BLaER1 treated with 17β-estradiol and CSF1 and Interleukin-3, amounts not matched to agents 10 nM and 100 nM (cell line): ENCODE measurements at regions not wholly inside any gene's neighbourhood (a gene's known extent, or its start where the extent isn't known, plus 50 kb on each side); places are given as distances from the start of the nearest gene placed in this dataset.
"Not testable (repeated sequence)": the region's sequence is repeated elsewhere in the genome, so short reads cannot be mapped to it uniquely, and the experiment has no call there.

Source experiments
- H3K27ac ChIP-seq, 11 experiments: shearing (Covaris generic); formaldehyde crosslinking; 2 replicates each; pipeline ENCODE4 v1.8.1; 2022
- H3K27me3 ChIP-seq, 11 experiments: shearing (Covaris generic); formaldehyde crosslinking; 2 replicates each; pipeline ENCODE4 v1.8.1; 2022
- H3K36me3 ChIP-seq, 11 experiments: shearing (Covaris generic); formaldehyde crosslinking; 2 replicates each; pipeline ENCODE4 v1.8.1; 2022
- H3K4me1 ChIP-seq, 10 experiments: shearing (Covaris generic); formaldehyde crosslinking; 2 replicates each; pipeline ENCODE4 v1.8.1; 2022
- H3K4me2 ChIP-seq, 11 experiments: shearing (Covaris generic); formaldehyde crosslinking; 2 replicates each; pipeline ENCODE4 v1.8.1; 2022
- H3K4me3 ChIP-seq, 10 experiments: shearing (Covaris generic); formaldehyde crosslinking; 2 replicates each; pipeline ENCODE4 v1.8.1; 2022
- H3K9ac ChIP-seq, 11 experiments: shearing (Covaris generic); formaldehyde crosslinking; 2 replicates each; pipeline ENCODE4 v1.8.1; 2022
- H3K9me3 ChIP-seq, 11 experiments: shearing (Covaris generic); formaldehyde crosslinking; replicated peaks in 1 of 11; 2 replicates each; pipeline ENCODE4 v1.8.1; 2022
- H4K20me1 ChIP-seq, 11 experiments: shearing (Covaris generic); formaldehyde crosslinking; 2 replicates each; pipeline ENCODE4 v1.8.1; 2022
- Cebpa-rat ChIP-seq, 11 experiments: shearing (Covaris generic); IDR thresholded peaks; 2 replicates each; pipeline ENCODE4 v1.8.1; 2022

DNA sequence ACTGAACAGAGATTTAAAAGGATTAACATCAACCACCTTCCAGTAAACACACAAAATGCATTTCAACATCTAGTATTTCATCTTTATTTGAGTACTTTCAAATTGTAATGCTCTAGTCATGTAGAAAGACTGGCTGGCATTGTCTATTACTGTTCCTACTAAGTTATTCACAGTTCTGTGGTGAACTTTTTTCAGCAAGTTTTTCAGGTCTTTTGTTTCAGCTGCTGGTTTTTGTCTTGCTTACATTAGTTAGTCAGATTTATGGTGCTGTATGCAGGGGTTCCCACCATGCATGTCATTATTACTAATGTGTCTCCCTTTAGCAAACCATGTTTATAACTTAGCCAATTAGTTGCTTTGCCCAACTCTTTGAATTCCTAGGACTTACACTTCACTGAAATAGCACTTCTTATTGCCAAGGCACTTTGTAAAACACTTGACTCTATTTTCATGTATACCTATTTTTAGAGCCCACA lies 253.4 kb upstream of the KITLG start:
- Histone ChIP-seq H3K4me3 (no peak overlapping the region), H3K9me3 (peaks cover 10 to 17% (median 14%) of the 10 kb centered on the region in 11 experiments), H3K36me3 (no peaks in the 10 kb centered on the region), H3K9ac (no peak overlapping the region), H3K27me3 (no peaks in the 10 kb centered on the region), H4K20me1 (no peaks in the 10 kb centered on the region), H3K4me2 (no peak overlapping the region), H3K27ac (no peak overlapping the region), H3K4me1 (0 out of 20 replicates have a peak, but pooled peaks cover 0 to under 1% (median 0%) of the 10 kb centered on the region in 10 experiments)
- TF ChIP-seq Cebpa-rat (IDR thresholded peaks at IDR 0.05): no peak

DNA sequence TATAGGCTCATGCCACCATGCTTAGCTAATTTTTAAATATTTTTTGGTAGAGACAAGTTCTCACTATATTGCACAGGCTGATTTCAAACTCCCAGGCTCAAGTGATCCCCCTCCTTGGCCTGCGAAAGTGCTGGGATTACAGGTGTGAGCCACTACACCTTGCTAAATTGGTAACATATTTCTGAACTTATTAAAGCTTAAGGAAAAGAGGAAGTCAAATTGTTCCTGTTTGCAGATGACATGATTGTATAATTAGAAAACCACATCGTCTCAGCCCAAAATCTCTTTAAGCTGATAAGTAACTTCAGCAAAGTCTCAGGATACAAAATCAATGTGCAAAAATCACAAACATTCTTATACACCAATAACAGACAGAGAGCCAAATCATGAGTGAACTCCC lies 248.3 kb upstream of the KITLG start:
- not testable (repeated sequence) for H3K36me3 ChIP-seq, H3K9me3 ChIP-seq, H3K27ac ChIP-seq, H3K4me3 ChIP-seq, H3K4me1 ChIP-seq, H3K27me3 ChIP-seq, H4K20me1 ChIP-seq, H3K9ac ChIP-seq
- H3K4me2 ChIP-seq: 0 out of 22 replicates have a peak overlapping the region, but pooled peaks of 2 of the 11 experiments have one; percentile 18 to 30

GRCh38 chr12:88820012-88820411 lies 239.7 kb upstream of the KITLG start:
- Histone ChIP-seq H3K36me3 (no peaks in the 10 kb centered on the region), H3K9me3 (0 out of 22 replicates have a peak, but pooled peaks cover 0 to 4% (median 0%) of the 10 kb centered on the region in 11 experiments), H3K4me3 (no peak overlapping the region), H3K9ac (no peak overlapping the region), H3K27me3 (no peaks in the 10 kb centered on the region), H3K4me1 (peaks cover 0 to 16% (median 9%) of the 10 kb centered on the region in 10 experiments; a peak in 13 of 20 replicates), H3K27ac (no peak overlapping the region), H4K20me1 (no peaks in the 10 kb centered on the region), H3K4me2 (no peak overlapping the region)
- no peak for TF ChIP-seq Cebpa-rat (IDR thresholded peaks at IDR 0.05)

DNA sequence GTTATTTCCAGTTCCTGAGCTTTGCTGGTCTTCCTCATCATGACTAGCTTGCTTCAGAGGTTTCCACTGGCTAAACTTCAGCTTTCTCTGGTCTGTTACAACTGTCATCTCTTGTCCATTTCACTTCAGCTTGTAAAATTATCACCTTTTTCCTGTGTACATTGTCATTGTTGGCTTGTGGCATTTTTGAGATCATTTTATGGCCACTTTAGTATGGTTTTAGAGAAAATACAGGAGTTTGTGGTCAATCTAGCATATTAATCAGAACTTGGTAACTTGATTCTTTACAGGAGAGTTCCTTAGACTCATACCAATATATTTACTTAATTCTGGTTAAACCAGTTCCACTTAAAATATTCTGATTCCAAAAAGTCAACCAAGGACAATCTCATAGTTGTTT lies 235.9 kb upstream of the KITLG start:
- no peak for TF ChIP-seq Cebpa-rat (IDR thresholded peaks at IDR 0.05)
- Histone ChIP-seq H3K9me3 (peaks cover 0 to 8% (median 0%) of the 10 kb centered on the region in 11 experiments; a peak in 1 of 22 replicates), H3K4me2 (peak overlapping the region in 8 of 11 experiments; percentile 4 to 42 (median 20); a peak in 13 of 22 replicates), H3K27me3 (no peaks in the 10 kb centered on the region), H3K9ac (no peak overlapping the region), H3K27ac (0 out of 22 replicates have a peak overlapping the region, but pooled peaks of 1 of the 11 experiments have one; percentile 3), H3K4me1 (peaks cover 0 to 16% (median 9%) of the 10 kb centered on the region in 10 experiments; a peak in 13 of 20 replicates), H4K20me1 (no peaks in the 10 kb centered on the region), H3K36me3 (no peaks in the 10 kb centered on the region), H3K4me3 (no peak overlapping the region)

DNA sequence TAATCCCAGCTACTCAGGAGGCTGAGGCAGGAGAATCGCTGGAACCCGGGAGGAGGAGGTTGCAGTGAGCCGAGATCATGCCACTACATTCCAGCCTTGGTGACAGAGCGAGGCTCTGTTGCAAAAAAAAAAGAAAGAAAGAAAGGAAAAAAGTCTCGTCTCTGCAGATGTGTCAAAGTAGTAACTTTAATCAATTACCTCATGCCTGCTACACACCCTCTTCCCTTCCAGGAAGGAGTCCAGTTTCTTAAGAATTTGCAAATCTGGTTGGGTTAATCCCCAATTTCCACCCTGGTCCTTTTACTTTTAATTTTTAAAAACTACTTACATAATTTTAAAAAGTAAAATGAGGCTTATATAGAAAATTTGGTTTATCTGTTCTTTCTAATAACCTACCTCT lies 234.5 kb upstream of the KITLG start:
- no peak for TF ChIP-seq Cebpa-rat (IDR thresholded peaks at IDR 0.05)

DNA sequence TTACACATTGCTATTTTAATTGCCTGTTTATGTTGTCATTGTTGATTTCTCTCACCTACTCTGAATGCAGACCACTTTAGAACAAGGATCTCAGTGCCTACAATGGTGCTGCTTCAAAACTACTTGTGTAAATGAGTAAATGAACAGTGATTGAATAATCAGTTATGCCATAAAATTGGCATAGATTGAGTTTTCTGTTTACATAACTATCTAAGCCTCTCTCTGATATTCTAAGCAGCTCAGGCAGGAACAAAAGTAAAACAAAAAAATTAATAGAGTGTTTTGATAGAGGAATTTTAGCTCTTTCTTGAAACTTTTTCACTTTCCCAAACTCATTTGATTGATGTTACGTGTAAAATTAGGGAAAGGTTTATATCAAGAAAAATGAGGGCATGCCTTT lies 232.3 kb upstream of the KITLG start:
- H3K4me3 ChIP-seq: no peak overlapping the region

More for the DNA sequence above, 234.5 kb upstream of the KITLG start:
- Histone ChIP-seq H3K4me1 (peaks cover 0 to 22% (median 10%) of the 10 kb centered on the region in 10 experiments; a peak in 13 of 20 replicates), H3K4me3 (no peak overlapping the region), H4K20me1 (no peaks in the 10 kb centered on the region), H3K9ac (no peak overlapping the region), H3K9me3 (peaks cover 0 to 14% (median 5%) of the 10 kb centered on the region in 11 experiments; a peak in 6 of 22 replicates), H3K4me2 (no peak overlapping the region), H3K36me3 (no peaks in the 10 kb centered on the region), H3K27ac (no peak overlapping the region), H3K27me3 (no peaks in the 10 kb centered on the region)

DNA sequence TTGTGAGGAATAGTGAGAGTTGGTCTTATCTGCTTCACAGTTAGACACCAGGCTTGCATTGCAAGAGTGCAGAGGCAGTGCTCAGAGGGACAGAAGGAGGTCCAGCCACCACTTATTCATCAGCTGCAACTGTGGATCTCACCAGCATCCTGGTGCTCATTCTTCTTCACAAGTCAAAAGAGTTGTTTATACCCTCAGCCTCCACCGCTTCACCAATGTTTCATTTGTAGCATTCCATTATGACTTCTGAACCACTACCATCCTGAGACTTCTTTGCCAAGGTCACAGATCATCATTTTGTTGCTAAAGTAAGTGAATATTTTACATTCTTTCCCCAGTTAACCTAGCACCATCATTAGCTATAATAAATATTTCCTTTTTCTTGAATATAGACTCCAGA lies 230.5 kb upstream of the KITLG start:
- Histone ChIP-seq H3K9me3 (peaks cover 0 to 15% (median 5%) of the 10 kb centered on the region in 11 experiments; a peak in 6 of 22 replicates), H3K4me1 (peaks cover 1 to 21% (median 7%) of the 10 kb centered on the region in 10 experiments), H3K4me2 (no peak overlapping the region), H3K27ac (no peak overlapping the region), H3K9ac (no peak overlapping the region), H3K36me3 (no peaks in the 10 kb centered on the region), H4K20me1 (no peaks in the 10 kb centered on the region), H3K27me3 (no peaks in the 10 kb centered on the region), H3K4me3 (no peak overlapping the region)
- TF ChIP-seq Cebpa-rat (IDR thresholded peaks at IDR 0.05): no peak

More for the DNA sequence above, 232.3 kb upstream of the KITLG start:
- H3K27ac ChIP-seq: no peak overlapping the region
- peaks cover 0 to 15% (median 5%) of the 10 kb centered on the region in 11 experiments; a peak in 6 of 22 replicates for H3K9me3 ChIP-seq
- no peak overlapping the region for H3K4me2 ChIP-seq
- H3K36me3 ChIP-seq: no peaks in the 10 kb centered on the region
- peaks cover 0 to 27% (median 10%) of the 10 kb centered on the region in 10 experiments; a peak in 13 of 20 replicates for H3K4me1 ChIP-seq
- H3K27me3 ChIP-seq: no peaks in the 10 kb centered on the region
- no peaks in the 10 kb centered on the region for H4K20me1 ChIP-seq
- no peak overlapping the region for H3K9ac ChIP-seq
- TF ChIP-seq Cebpa-rat (IDR thresholded peaks at IDR 0.05): no peak

DNA sequence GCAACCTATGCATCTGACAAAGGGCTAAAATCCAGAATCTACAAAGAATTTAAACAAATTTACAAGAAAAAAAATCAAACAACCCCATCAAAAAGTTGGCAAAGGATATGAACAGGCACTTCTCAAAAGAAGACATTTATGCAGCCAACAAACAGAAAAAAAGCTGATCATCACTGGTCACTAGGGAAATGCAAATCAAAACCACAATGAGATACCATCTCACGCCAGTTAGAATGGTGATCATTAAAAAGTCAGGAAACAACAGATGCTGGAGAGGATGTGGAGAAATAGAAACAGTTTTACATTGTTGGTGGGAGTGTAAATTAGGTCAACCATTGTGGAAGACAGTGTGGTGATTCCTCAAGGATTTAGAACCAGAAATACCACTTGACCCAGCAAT lies 229.6 kb upstream of the KITLG start:
- not testable (repeated sequence) for H3K9ac ChIP-seq, H3K27ac ChIP-seq, H4K20me1 ChIP-seq, H3K4me3 ChIP-seq, H3K27me3 ChIP-seq, H3K36me3 ChIP-seq
- H3K4me1 ChIP-seq: peaks cover 4 to 25% (median 11%) of the 10 kb centered on the region in 10 experiments
- H3K9me3 ChIP-seq: peaks cover 0 to 15% (median 5%) of the 10 kb centered on the region in 11 experiments; a peak in 6 of 22 replicates
- H3K4me2 ChIP-seq: peak overlapping the region in 4 of 11 experiments; percentile 5 to 22 (median 8); a peak in 2 of 22 replicates

GRCh38 chr12:88805692-88806091 lies 225.4 kb upstream of the KITLG start:
- Histone ChIP-seq H3K4me2 (peak overlapping the region; percentile 2 to 53 (median 39); a peak in 17 of 22 replicates), H4K20me1 (no peaks in the 10 kb centered on the region), H3K9ac (no peak overlapping the region), H3K36me3 (no peaks in the 10 kb centered on the region), H3K4me3 (no peak overlapping the region), H3K4me1 (peaks cover 4 to 38% (median 15%) of the 10 kb centered on the region in 10 experiments), H3K27ac (peak overlapping the region in 1 of 11 experiments; percentile 2; a peak in 1 of 22 replicates), H3K9me3 (peaks cover 0 to 16% (median 7%) of the 10 kb centered on the region in 11 experiments; a peak in 14 of 22 replicates), H3K27me3 (no peaks in the 10 kb centered on the region)
- no peak for TF ChIP-seq Cebpa-rat (IDR thresholded peaks at IDR 0.05)

DNA sequence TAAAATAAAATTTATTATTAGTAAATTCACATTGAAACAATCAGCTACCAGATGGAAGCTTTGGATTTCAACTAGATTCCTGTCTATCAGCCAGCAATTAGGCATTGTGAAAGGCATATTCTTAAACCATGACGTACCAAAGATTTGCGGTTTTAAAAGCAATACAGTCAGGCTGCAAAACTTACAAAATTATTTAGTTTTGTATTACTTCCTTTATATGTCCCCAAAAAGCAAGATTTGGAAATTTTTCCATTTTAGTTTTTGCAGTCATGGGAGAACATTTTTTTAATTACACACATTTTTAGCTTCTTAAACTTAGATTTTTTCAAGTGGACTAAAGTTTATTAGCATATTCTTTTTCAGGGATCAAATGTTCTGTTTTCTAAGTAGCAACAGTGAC lies 225.0 kb upstream of the KITLG start:
- no peak for TF ChIP-seq Cebpa-rat (IDR thresholded peaks at IDR 0.05)
- peak overlapping the region in 6 of 11 experiments; percentile 25 to 50 (median 39); a peak in 7 of 22 replicates for H3K4me2 ChIP-seq
- H3K4me1 ChIP-seq: peaks cover 4 to 37% (median 14%) of the 10 kb centered on the region in 10 experiments

More for the DNA sequence above, 225.0 kb upstream of the KITLG start:
- Histone ChIP-seq H3K9ac (no peak overlapping the region), H3K9me3 (peaks cover 4 to 16% (median 8%) of the 10 kb centered on the region in 11 experiments; a peak in 17 of 22 replicates), H3K36me3 (no peaks in the 10 kb centered on the region), H3K27ac (no peak overlapping the region), H3K4me3 (no peak overlapping the region), H4K20me1 (no peaks in the 10 kb centered on the region), H3K27me3 (no peaks in the 10 kb centered on the region)
